K562 (cell line): ENCODE measurements at regions not wholly inside any gene's neighbourhood (a gene's known extent, or its start where the extent isn't known, plus 50 kb on each side); places are given as distances from the start of the nearest gene placed in this dataset.

Experiments used
- ATAC-seq: fragments of 200-7000 bp; cut with Tn5 transposase; 3 replicates; pipeline ENCODE4 v1.9.1; 2020; ENCODE audit warnings: moderate library complexity
- BruUV-seq: library from RNA; stranded (reverse); fragments of 400-500 nt; replicated peaks from 2 replicates; lab custom pipeline; 2021; lab: Mats Ljungman, UMichigan
- CTCF ChIA-PET: fragments of 300-600 bp; formaldehyde crosslinking; extraction: SDS; loops from one replicate; lab custom pipeline; 2021; ENCODE audit warnings: low intra/inter-chr PET ratio; lab: Yijun Ruan, JAX
- POLR2A ChIA-PET: fragments of 300-600, 350-650 bp; sonication (Branson Sonifier 250); formaldehyde crosslinking; extraction: SDS; loops from one replicate; lab custom pipeline; 2021; ENCODE audit warnings: antibody characterized with exemption, inconsistent platforms; lab: Yijun Ruan, JAX
- DNase-seq, 4 experiments: peaks; one replicate each; pipeline versions ENCODE4 v3.0.0 to v3.0.0-alpha.2; 2011 to 2018; ENCODE audit warnings: low spot score in 3 of 4, mixed read lengths in 3 of 4; ENCODE audit errors: extremely low read depth in 1 of 4
- FAIRE-seq: peaks from 2 replicates; lab custom pipeline; 2011; peaks lifted over from hg19 to GRCh38; lab: Jason Lieb, UNC
- H2AFZ ChIP-seq: 2 replicates; pipeline ENCODE4 v1.6.0; 2011; ENCODE audit warnings: low read depth, low read length, control low read depth, inconsistent platforms
- H3K27ac ChIP-seq: fragments of 200-600 bp; 3 replicates; pipeline ENCODE4 v1.8.0; 2011; ENCODE audit warnings: low read depth, mild to moderate bottlenecking, control low read depth, inconsistent platforms, low read length, moderate library complexity, mixed read lengths; ENCODE audit errors: extremely low read depth
- H3K27me3 ChIP-seq, 2 experiments: fragments of 300-600 bp in 1 of 2; 2 replicates in 1 of 2; 3 replicates in 1 of 2; pipeline versions ENCODE4 v1.6.0 to v1.8.0; 2011; ENCODE audit warnings: inconsistent platforms in 2 of 2, low read length in 2 of 2, mild to moderate bottlenecking in 1 of 2, mixed read lengths in 1 of 2, moderate library complexity in 1 of 2; ENCODE audit not compliant: control insufficient read depth in 2 of 2, insufficient read depth in 2 of 2
- H3K36me3 ChIP-seq: fragments of 300-600 bp; 3 replicates; pipeline ENCODE4 v1.8.0; 2011; ENCODE audit warnings: mild to moderate bottlenecking, low read length, inconsistent platforms; ENCODE audit not compliant: control insufficient read depth, insufficient read depth
- H3K4me1 ChIP-seq, 2 experiments: fragments of 200-600 bp in 1 of 2; replicated peaks in 1 of 2; 2 replicates in 1 of 2; 3 replicates in 1 of 2; pipeline versions ENCODE4 v1.5.1 to v1.8.0; 2011; ENCODE audit warnings: inconsistent platforms in 2 of 2, low read length in 2 of 2, mild to moderate bottlenecking in 1 of 2, mixed read lengths in 1 of 2, moderate library complexity in 1 of 2; ENCODE audit not compliant: control insufficient read depth in 2 of 2, insufficient read depth in 2 of 2
- H3K4me2 ChIP-seq: 2 replicates; pipeline ENCODE4 v1.6.1; 2011; ENCODE audit warnings: low read length, control low read depth, inconsistent platforms, mixed read lengths; ENCODE audit not compliant: insufficient read depth
- H3K4me3 ChIP-seq: fragments of 200-600 bp; sonication (generic), shearing (Covaris generic); 2 replicates; pipeline ENCODE4 v1.5.1; 2016; ENCODE audit warnings: control low read depth, inconsistent platforms
- H3K79me2 ChIP-seq: fragments of 200-600 bp; 3 replicates; pipeline ENCODE4 v1.8.0; 2011; ENCODE audit warnings: low read length, inconsistent platforms; ENCODE audit not compliant: control insufficient read depth, insufficient read depth
- H3K9ac ChIP-seq, 2 experiments: 2 replicates each; pipeline versions ENCODE4 v1.6.0 to v1.6.1; 2011; ENCODE audit warnings: low read depth in 2 of 2, low read length in 2 of 2, control low read depth in 1 of 2, inconsistent platforms in 1 of 2, mild to moderate bottlenecking in 1 of 2, mixed read lengths in 1 of 2; ENCODE audit not compliant: insufficient read depth in 1 of 2
- H3K9me1 ChIP-seq: one replicate; pipeline ENCODE4 v1.6.0; 2011; ENCODE audit warnings: inconsistent platforms, mild to moderate bottlenecking, low read length, moderate library complexity; ENCODE audit not compliant: control insufficient read depth, insufficient read depth
- H3K9me3 ChIP-seq: replicated peaks from 2 replicates; pipeline ENCODE4 v1.5.1; 2011; ENCODE audit warnings: low read depth, low read length, inconsistent platforms; ENCODE audit not compliant: control insufficient read depth, insufficient read depth
- H4K20me1 ChIP-seq: replicated peaks from 2 replicates; pipeline ENCODE4 v1.6.1; 2011; ENCODE audit warnings: low read length, inconsistent platforms, mixed read lengths; ENCODE audit not compliant: control insufficient read depth, insufficient read depth
- CBFA2T3 ChIP-seq: fragments of 450-650 bp; IDR thresholded peaks from 2 replicates; pipeline ENCODE4 v1.6.1; 2017
- CCNT2 ChIP-seq: IDR thresholded peaks from 2 replicates; pipeline ENCODE4 v1.6.1; 2011; ENCODE audit warnings: borderline replicate concordance, low read depth, mild to moderate bottlenecking, moderate library complexity, mixed read lengths, low read length; ENCODE audit not compliant: insufficient read length; ENCODE audit errors: extremely low read depth
- IRF2 ChIP-seq: sonication (generic); formaldehyde crosslinking; IDR thresholded peaks from 2 replicates; pipeline ENCODE4 v1.8.1; 2022; ENCODE audit warnings: mild to moderate bottlenecking, missing genetic modification reagents
- KLF6 ChIP-seq: fragments of 250-450 bp; sonication (Bioruptor Pico); IDR thresholded peaks from 2 replicates; pipeline ENCODE4 v1.4.0; 2020; ENCODE audit warnings: mild to moderate bottlenecking, moderate library complexity, borderline replicate concordance
- XRCC3 ChIP-seq: fragments of 450-650 bp; IDR thresholded peaks from 2 replicates; pipeline ENCODE4 v1.6.1; 2017; ENCODE audit warnings: mild to moderate bottlenecking, moderate library complexity
- WGBS: fragments of 100-300 bp; shearing (Covaris generic); methylation state at CpG from one replicate; pipeline ENCODE4 v1.1.6; 2016; ENCODE audit warnings: low coverage, mixed read lengths; ENCODE audit not compliant: insufficient coverage; ENCODE audit errors: missing lambda C conversion rate; 5-methylcytosine and 5-hydroxymethylcytosine counted together
- in situ Hi-C: fragments of 300-500 bp; cut with MboI; formaldehyde crosslinking; loops from 4 replicates; pipeline ENCODE4 v1.15.0; 2018; ENCODE audit warnings: inconsistent platforms, mixed read lengths
- intact Hi-C: fragments of 100-400 bp; cut with micrococcal nuclease; formaldehyde crosslinking; loops from 2 replicates; pipeline ENCODE4 v1.14.2; 2022
- TF ChIP-seq, protein P1 (sequence below): fragments of 250-450 bp; sonication (Bioruptor Pico); IDR thresholded peaks from 2 replicates; pipeline ENCODE4 v1.5.0; 2021; ENCODE audit warnings: mild to moderate bottlenecking, moderate library complexity
- TF ChIP-seq, protein P2 (sequence below): fragments of 450-650 bp; formaldehyde crosslinking; IDR thresholded peaks from 2 replicates; pipeline ENCODE4 v1.4.0; 2020; ENCODE audit warnings: mild to moderate bottlenecking, mixed read lengths
- TF ChIP-seq, protein P3 (sequence below): fragments of 200-800 bp; sonication (Bioruptor generic); IDR thresholded peaks from 2 replicates; pipeline ENCODE4 v1.6.1; 2016; ENCODE audit warnings: missing genetic modification characterization, missing compliant biosample characterization

DNA sequence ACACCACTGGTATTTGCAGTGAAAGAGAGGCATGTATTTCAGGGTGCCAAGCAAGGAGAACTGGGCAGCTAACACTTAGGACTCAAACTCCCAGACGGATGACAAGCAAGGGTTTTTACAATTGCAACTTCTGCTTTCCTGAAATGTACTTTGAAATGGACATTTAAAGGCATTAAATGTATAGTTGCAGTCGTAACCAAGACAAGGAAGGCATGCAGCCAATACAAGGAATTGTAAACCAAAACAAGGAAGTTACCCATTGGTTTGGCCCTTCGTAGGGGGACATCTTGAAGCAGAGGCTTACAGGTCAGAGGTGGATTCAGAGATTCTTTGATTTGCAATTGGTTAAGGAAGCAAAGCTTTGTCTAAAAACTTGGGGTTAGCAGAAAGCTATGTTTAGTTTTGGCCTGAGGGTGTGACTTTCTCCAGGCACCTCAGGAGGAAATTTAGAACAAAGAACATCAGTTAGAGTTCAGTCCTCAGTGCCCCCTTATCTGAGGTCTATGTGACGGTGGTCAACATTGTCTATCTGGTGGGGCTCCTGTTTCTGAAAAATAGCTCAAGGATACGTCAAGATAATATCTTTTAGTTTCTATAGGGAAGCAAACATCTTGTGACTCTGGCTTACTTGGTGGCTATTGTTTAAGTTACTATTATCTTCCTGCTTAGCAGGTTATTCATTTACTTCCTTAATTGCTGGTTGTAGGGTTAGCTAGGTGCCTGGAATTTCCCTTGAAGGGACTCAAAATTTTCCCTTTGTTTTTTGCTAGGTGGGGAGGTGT lies 266.0 kb downstream of the CD83 start (continued):
- TF ChIP-seq KLF6, result no peak

DNA sequence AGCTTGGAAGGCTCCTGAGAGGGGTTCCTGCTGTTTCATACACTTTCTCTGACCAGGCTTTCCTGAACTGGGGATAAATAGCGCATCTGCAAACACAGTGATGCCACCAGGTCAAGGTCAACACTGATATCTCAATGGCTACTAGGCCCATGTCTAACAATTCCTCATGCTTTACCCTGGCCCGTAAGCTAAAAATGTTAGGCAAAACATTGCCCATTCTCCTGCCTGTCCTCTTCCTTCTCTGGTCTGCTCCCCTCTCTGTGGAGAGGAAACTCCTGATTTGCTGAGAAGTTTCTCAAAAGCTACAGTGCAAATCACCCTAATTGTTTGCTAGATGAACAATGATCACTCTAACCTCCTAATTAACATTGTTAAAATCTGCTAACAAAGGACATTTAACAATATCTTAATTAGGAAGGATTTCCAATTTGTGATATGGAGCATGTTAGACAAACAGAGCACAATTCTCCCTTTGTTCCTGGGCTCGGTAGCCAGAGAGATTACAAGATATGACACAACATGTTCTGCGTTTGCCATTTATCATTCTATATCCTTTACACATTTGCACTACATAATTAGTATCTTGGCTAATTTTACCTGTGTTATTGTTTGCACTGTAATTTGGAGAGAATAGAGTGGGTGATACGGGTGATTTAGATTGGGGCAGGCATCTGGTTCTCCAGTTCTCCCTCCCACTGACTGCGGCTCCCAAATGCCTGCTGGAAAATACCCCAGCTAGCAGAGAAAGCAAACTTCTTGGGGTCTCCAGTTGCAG lies 266.8 kb downstream of the CD83 start:
- in situ Hi-C loops, result no loop called here
- no peak for ATAC-seq
- TF ChIP-seq CBFA2T3 (no peak), XRCC3 (no peak), CCNT2 (no peak), IRF2 (CRISPR knock-in tag) (no peak)
- TF ChIP-seq, protein P1, sequence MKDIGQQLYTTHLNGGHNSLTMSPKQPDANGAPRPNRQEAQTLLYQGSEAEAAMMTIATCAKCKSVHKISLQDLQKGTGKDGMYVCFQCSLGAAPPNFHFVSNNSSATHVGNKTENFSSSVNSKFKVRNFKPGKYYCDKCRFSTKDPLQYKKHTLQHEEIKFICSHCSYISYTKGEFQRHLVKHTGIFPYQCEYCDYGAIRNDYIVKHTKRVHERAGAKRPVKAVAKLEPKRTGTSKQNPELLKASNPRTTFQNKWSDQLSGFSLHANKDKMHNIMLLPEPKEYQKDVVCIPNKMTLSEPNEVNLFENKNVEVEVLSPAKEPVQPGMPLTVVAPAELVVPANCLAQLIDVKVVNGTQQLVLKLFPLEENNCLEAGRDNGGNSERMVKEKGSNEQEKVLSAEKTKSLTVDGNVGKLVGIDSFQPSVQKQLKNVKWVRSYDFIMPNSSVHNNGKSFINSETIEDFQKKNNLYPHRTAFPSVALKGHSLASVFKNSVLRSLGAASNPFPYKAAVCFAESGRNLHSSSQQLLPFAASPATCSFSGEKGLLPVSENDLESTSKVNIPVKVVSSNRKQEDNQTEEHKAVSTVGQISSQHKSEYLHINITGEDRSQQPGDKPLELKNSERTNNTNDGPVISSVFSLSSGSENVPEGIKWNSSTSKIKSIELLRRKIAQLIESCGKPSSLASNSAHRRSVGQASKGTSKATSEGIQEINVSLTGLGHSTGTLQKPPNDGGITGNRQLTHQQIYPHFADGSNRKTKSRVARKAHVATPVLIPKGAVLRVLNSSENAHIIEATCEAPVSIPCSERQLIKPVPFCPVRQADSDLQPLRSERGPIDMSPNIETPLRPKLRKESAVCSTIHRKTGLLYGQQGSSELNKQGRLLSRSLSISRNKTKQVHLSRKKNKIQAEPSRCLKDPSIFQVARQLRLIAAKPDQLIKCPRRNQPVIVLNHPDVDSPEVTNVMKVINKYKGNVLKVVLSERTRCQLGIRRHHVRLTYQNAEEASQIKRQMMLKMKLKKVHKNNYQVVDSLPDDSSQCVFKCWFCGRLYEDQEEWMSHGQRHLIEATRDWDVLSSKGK (CRISPR knock-in tag), result no peak
- TF ChIP-seq, protein P2, sequence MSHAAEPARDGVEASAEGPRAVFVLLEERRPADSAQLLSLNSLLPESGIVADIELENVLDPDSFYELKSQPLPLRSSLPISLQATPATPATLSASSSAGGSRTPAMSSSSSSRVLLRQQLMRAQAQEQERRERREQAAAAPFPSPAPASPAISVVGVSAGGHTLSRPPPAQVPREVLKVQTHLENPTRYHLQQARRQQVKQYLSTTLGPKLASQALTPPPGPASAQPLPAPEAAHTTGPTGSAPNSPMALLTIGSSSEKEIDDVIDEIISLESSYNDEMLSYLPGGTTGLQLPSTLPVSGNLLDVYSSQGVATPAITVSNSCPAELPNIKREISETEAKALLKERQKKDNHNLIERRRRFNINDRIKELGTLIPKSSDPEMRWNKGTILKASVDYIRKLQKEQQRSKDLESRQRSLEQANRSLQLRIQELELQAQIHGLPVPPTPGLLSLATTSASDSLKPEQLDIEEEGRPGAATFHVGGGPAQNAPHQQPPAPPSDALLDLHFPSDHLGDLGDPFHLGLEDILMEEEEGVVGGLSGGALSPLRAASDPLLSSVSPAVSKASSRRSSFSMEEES, result no peak
- TF ChIP-seq, protein P3, sequence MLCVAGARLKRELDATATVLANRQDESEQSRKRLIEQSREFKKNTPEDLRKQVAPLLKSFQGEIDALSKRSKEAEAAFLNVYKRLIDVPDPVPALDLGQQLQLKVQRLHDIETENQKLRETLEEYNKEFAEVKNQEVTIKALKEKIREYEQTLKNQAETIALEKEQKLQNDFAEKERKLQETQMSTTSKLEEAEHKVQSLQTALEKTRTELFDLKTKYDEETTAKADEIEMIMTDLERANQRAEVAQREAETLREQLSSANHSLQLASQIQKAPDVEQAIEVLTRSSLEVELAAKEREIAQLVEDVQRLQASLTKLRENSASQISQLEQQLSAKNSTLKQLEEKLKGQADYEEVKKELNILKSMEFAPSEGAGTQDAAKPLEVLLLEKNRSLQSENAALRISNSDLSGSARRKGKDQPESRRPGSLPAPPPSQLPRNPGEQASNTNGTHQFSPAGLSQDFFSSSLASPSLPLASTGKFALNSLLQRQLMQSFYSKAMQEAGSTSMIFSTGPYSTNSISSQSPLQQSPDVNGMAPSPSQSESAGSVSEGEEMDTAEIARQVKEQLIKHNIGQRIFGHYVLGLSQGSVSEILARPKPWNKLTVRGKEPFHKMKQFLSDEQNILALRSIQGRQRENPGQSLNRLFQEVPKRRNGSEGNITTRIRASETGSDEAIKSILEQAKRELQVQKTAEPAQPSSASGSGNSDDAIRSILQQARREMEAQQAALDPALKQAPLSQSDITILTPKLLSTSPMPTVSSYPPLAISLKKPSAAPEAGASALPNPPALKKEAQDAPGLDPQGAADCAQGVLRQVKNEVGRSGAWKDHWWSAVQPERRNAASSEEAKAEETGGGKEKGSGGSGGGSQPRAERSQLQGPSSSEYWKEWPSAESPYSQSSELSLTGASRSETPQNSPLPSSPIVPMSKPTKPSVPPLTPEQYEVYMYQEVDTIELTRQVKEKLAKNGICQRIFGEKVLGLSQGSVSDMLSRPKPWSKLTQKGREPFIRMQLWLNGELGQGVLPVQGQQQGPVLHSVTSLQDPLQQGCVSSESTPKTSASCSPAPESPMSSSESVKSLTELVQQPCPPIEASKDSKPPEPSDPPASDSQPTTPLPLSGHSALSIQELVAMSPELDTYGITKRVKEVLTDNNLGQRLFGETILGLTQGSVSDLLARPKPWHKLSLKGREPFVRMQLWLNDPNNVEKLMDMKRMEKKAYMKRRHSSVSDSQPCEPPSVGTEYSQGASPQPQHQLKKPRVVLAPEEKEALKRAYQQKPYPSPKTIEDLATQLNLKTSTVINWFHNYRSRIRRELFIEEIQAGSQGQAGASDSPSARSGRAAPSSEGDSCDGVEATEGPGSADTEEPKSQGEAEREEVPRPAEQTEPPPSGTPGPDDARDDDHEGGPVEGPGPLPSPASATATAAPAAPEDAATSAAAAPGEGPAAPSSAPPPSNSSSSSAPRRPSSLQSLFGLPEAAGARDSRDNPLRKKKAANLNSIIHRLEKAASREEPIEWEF (CRISPR knock-in tag), result no peak
- TF ChIP-seq, all 486 proteins: peak for 0
- Histone ChIP-seq H3K27me3 (peaks cover 3 to 6% of the 10 kb centered on the region in 2 experiments; a peak in 3 of 5 replicates), H3K9me3 (no peaks in the 10 kb centered on the region), H3K36me3 (no peaks in the 10 kb centered on the region), H3K9me1 (no peaks in the 10 kb centered on the region), H3K9ac (no peak overlapping the region), H3K4me1 (no peaks in the 10 kb centered on the region; a peak in 1 of 5 replicates), H2AFZ (no peak overlapping the region), H3K4me2 (no peak overlapping the region), H4K20me1 (no peaks in the 10 kb centered on the region), H3K27ac (no peak overlapping the region), H3K79me2 (no peaks in the 10 kb centered on the region), H3K4me3 (no peak overlapping the region)
- BruUV-seq, result no TSS peak
- intact Hi-C loops, result no loop called here
- CTCF ChIA-PET, result no interaction called here
- no peak for DNase-seq
- WGBS, result 41% methylated on average over 6 of the region's 6 CpGs
- POLR2A ChIA-PET, result no interaction called here
- FAIRE-seq, result no peak
